Keratinocyte (primary cell): ENCODE measurements at regions not wholly inside any gene's neighbourhood (a gene's known extent, or its start where the extent isn't known, plus 50 kb on each side); places are given as distances from the start of the nearest gene placed in this dataset.

Source experiments
- CTCF ChIP-seq, 3 experiments: IDR thresholded peaks in 1 of 3; conservative IDR thresholded peaks in 1 of 3; optimal IDR thresholded peaks in 1 of 3; 2 replicates in 2 of 3; 3 replicates in 1 of 3; pipeline versions ENCODE3 to v1.5.1; 2011; ENCODE audit warnings: low read length in 3 of 3, mild to moderate bottlenecking in 3 of 3, moderate library complexity in 2 of 3, control low read depth in 1 of 3, inconsistent platforms in 1 of 3; ENCODE audit not compliant: insufficient read depth in 2 of 3; ENCODE audit errors: extremely low read depth in 1 of 3
- EZH2 ChIP-seq: IDR thresholded peaks from one replicate; pipeline ENCODE4 v1.6.1; 2012; ENCODE audit warnings: inconsistent platforms, mild to moderate bottlenecking, low read length, moderate library complexity

GRCh38 chrX:137878401-137878800 lies 312.5 kb downstream of the ZIC3 start:
- no peak for TF ChIP-seq CTCF (optimal IDR thresholded peaks at IDR 0.05 in 1 of 3, IDR thresholded peaks at IDR 0.05 in 1 of 3, conservative IDR thresholded peaks at IDR 0.05 in 1 of 3; ENCODE audit: extremely low read depth in 1 of 3, insufficient read depth in 2 of 3, low read length in 3 of 3)
- no peak for TF ChIP-seq EZH2
